Stimulated activated CD4-positive, alpha-beta T cell treated with anti-CD3 and anti-CD28 coated beads, Interleukin-4, amount 100 ng/mL, for 1 hour (primary cell): ENCODE measurements at regions not wholly inside any gene's neighbourhood (a gene's known extent, or its start where the extent isn't known, plus 50 kb on each side); places are given as distances from the start of the nearest gene placed in this dataset.
"Not testable (repeated sequence)": the region's sequence is repeated elsewhere in the genome, so short reads cannot be mapped to it uniquely, and the experiment has no call there.

ENCODE experiments used
- DNase-seq: peaks from one replicate; pipeline ENCODE4 v3.0.0-alpha.2; 2020

DNA sequence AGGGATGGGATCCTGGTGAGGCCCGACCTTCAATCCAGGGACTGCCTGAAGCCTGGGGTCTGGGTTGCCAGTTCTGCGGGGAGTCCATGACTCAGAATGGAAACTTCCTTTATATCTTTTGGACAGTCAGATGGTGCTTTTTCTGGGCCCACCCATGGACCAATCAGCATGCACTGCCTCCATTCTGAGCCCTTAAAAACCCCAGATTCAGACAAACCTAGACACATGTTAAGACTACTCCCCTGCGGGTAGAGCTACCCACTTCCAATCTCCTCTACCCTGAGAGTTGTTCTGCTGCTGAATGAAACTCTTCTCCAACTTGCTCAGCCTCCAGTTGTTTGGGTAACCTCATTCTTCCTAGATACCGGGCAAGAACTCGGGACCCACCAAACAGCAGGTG lies 1315.2 kb upstream of the MIR17HG start:
- no peak for DNase-seq

DNA sequence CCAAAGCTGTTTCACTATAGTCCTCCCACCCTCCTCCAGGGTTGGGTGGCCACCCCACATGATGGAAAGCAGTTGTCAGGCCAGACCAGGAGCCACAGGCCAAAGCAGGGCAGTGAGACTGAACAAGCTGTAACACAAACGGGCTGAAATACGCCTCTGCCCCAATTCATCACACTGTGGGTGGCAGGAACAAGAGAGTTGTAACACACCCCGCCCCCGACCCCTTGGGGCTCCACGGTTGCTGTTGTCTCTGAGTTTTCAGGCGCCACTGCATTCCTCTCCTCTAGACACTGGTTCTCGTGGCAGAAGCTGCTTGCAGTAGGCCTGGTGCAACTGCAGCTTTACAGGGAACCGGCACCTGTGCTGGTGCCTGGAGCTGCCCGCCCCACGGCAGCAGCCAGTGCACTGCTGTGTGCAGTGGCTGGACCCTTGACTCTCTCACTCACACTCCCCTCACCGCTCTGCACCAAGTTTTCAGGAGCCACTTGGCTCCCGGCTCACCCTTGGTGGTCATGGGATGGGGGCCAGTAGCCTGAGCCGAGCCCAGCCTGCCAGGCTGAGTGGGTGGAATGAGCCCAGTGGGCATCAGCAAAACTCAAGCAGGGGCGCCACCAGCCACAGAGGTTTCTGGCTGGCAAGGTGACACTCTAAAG lies 1314.5 kb upstream of the MIR17HG start:
- no peak for DNase-seq

DNA sequence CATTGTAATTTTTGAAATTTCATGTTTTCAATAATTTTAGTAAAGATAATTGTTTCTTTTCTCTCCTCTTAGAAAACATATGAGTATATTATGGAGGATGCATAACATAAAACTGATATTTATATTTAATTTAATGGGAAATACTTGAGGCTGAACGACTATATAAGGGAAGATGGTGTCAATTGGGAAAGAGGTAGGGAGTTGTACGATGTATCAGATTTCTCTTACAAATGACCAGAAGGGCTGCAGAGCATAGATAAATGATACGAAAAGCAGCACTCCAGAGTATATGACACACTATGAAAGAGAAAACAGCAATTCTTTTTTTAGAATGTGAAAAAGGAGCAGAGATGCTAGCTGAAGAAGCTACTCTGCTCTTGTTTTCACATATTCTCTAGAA lies 1308.0 kb upstream of the MIR17HG start:
- no peak for DNase-seq

GRCh38 chr13:90047600-90047999 lies 1299.9 kb upstream of the MIR17HG start:
- no peak for DNase-seq

DNA sequence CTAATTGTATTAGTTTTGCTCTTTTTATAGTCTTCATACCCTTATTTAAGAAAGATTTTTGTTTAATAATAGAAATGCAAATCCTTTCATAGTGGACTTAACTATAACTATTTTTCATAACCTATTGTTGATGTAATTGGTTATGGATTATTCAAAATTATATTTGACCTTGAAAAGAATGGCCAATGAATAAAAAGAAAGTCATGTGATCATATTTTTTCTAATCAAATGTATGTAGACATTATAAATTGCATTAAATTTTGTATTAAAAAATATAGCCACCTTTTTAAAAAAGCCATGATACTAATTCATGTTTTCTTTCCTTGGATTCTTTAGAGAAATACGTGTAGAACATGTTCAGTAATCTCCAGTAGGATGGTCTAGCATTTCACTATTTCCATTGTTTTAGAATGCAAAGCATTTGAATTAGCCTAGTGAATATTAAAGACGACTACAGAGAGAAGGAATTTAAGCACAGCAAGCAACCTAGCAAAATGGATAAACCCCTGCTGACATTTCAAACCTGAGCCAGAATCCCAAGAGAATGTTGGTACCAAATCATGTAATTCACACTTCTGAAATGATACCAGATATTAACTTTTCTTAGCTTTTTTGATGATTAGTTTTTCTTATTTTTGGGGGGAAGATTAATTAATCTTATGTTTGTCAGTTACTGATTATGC lies 1297.4 kb upstream of the MIR17HG start:
- no peak for DNase-seq

GRCh38 chr13:90055121-90055520 lies 1292.4 kb upstream of the MIR17HG start:
- DNase-seq: no peak

GRCh38 chr13:90055760-90056159 lies 1291.7 kb upstream of the MIR17HG start:
- no peak for DNase-seq

- not testable (repeated sequence) for DNase-seq
Observed at GRCh38 chr13:90064226-90064625, 1283.3 kb upstream of the MIR17HG start.

- no peak for DNase-seq
Observed at GRCh38 chr13:90068658-90069057, 1278.8 kb upstream of the MIR17HG start.

DNA sequence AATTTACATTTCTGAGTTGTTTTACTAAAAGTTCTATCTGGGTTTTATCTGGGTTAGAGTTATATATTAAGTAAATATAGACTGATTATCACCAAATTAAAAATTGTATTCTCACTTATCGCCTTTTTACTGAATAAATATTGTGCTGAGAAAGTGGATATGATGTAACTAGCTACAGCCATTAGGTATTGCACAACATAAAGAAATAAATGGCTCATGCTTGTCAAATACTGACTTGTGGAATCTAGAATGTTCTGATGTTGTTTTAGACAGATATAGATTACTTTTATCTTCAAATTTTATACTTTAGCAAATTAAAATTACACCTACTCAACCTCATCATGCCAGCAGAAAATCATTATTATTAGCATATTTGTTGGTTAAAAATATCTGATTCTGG lies 1277.1 kb upstream of the MIR17HG start:
- DNase-seq: no peak

GRCh38 chr13:90070837-90071525 lies 1276.5 kb upstream of the MIR17HG start:
- DNase-seq: no peak

GRCh38 chr13:90084684-90085290 lies 1262.7 kb upstream of the MIR17HG start:
- no peak for DNase-seq

DNA sequence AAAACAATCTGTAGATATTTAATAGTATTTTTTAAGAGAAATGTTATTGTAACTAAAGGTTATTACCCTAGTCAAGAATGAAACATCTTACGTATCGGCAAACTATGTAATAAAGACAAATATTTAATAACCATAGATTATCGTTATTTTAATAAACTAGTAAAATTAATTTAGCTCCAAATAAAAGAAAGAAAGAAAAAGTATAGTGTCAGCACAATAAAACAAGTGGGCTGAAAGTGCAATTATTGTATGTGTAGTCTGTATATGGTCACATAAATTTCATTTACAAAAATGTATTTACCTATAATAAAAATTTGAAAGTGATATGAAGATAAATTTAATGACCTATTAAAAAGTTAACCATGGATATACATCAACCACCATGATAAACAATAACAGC lies 1258.4 kb upstream of the MIR17HG start:
- no peak for DNase-seq

DNA sequence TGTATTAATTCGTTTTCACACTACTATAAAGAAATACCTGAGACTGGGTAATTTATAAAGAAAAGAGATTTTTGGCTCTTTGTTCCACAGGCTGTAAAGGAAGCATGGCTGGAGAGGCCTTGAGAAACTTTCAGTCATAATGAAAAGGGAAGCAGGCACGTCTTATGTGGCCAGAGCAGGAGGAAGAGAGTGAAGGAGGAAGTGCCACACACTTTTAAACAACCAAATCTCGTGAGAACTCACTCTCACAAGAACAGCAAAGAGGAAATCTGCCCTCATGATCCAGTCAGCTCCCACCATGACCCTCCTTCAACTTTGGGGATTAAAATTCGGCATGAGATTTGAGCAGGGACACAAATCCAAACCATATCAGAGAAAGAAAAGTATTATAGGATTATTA lies 1255.9 kb upstream of the MIR17HG start:
- no peak for DNase-seq

GRCh38 chr13:90094357-90094756 lies 1253.1 kb upstream of the MIR17HG start:
- no peak for DNase-seq

- DNase-seq: no peak
Observed at GRCh38 chr13:90098577-90098976, 1248.9 kb upstream of the MIR17HG start.

DNA sequence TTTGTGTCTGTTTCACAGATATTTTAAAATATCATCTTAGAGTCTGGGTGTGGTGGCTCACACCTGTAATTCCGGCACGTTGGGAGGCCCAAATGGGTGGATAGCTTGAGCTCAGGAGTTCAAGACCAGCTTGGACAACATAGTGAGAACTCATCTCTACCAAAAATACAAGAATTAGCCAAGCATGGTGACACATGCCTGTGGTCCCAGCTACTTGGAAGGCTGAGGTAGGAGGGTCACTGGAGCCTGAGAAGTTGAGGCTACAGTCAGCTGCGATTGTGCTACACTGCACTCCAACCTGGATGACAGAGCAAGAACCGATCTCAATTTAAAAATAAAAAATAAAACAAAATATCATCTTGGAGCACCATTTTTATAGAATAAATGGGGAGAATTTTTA lies 1247.6 kb upstream of the MIR17HG start:
- no peak for DNase-seq

GRCh38 chr13:90103099-90103784 lies 1244.2 kb upstream of the MIR17HG start:
- DNase-seq: no peak

GRCh38 chr13:90104764-90105163 lies 1242.7 kb upstream of the MIR17HG start:
- no peak for DNase-seq

DNA sequence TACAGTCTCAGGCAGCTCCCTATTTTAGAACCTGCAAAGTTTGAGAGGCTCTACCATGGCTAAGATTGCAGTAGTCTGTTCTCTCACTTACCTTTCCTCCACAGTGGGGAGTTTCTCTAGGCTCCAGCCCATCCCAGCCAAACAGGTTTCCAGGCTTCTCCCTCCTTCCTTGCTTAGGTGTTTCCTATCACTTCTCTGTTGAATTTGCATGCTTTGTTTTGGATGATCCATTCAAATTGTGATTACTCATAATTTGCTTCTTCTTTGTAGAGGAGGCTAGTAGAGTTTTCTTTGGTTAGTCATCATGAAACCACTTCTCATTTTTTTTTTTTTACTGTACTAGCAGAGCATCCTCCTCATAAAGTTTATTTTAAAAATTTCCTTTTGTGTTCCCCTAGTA lies 1242.2 kb upstream of the MIR17HG start:
- no peak for DNase-seq

DNA sequence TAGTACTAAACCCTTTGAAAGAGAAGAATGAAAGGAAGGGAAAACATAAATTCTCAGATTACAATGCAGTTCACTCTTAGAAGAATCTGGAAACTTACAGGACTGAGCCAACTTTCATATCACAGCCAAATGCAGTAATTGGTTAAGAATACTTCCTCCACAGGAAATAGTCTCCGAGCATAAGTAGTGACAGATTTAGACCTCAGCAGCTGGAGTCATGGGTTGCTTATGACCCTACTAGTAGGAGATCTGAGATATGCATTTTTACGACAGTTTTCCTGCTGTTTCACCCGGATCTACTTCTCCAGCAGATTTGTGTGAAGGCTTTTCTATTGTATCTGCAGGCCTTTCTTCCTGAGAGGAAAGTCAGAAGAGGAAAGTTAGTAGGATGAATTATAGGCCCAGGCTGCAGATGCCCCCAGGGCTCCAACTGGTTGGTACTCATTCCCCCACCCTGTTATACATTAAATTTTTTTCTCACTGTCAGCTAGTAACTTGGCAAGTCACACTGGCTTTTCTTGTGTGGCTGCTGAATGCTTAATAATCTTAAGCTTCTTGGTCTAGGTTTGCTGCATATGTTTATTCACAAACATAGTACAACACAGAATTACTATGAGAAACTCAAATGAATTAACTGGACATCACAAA lies 1241.5 kb upstream of the MIR17HG start:
- no peak for DNase-seq

GRCh38 chr13:90107661-90108060 lies 1239.8 kb upstream of the MIR17HG start:
- no peak for DNase-seq

DNA sequence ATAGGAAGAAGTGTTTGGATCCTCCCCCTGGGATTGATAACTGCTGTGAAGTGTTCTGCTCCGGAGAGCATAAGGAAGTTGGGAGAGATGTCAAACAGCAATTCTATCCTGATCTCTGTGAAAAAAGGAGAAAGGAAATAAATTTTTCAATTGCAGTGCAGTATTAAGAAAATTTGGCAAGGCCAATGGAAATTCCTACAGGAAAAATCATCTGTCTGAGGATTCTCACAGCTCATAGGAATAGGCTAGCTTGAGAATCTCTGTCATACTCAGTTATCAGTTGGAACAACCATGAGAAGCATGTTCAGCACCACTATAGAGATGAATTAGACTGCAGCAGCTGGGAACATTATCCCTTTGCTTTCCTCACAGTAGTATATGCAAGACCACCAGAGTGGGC lies 1238.9 kb upstream of the MIR17HG start:
- no peak for DNase-seq
